ENCODE measurements at regions not wholly inside any gene's neighbourhood (a gene's known extent, or its start where the extent isn't known, plus 50 kb on each side); places are given as distances from the start of the nearest gene placed in this dataset.

- no peak for TF ChIP-seq TAF1 (IDR thresholded peaks at IDR 0.05; ENCODE audit: low read depth, low read length)
- TF ChIP-seq CEBPB (IDR thresholded peaks at IDR 0.05; ENCODE audit: low read depth, low read length) = no peak
- no peak for TF ChIP-seq RBBP5 (IDR thresholded peaks at IDR 0.05; ENCODE audit: borderline replicate concordance, low read depth, low read length)
- no peak for TF ChIP-seq YY1 (IDR thresholded peaks at IDR 0.05; ENCODE audit: low read depth, low read length)
- no peak for TF ChIP-seq NANOG (IDR thresholded peaks at IDR 0.05; ENCODE audit: insufficient read depth, low read depth, low read length, poor library complexity, severe bottlenecking)
- no peak for TF ChIP-seq BCL11A (IDR thresholded peaks at IDR 0.05; ENCODE audit: low read depth in 2 of 2, low read length in 2 of 2)
- TF ChIP-seq EZH2 (IDR thresholded peaks at IDR 0.05; ENCODE audit: low read depth, low read length, severe bottlenecking) = no peak
- TF ChIP-seq CHD2 (IDR thresholded peaks at IDR 0.05; ENCODE audit: low read length) = no peak
- TF ChIP-seq CBX5 (IDR thresholded peaks at IDR 0.05; ENCODE audit: low read depth, low read length) = no peak
- TF ChIP-seq SP1 (IDR thresholded peaks at IDR 0.05; ENCODE audit: low read depth, low read length) = no peak
- no peak for TF ChIP-seq SAP30 (IDR thresholded peaks at IDR 0.05; ENCODE audit: insufficient read depth, insufficient replicate concordance, low read length)
- no peak for TF ChIP-seq KDM1A (IDR thresholded peaks at IDR 0.05; ENCODE audit: borderline replicate concordance, low read length)
- TF ChIP-seq SIX5 (IDR thresholded peaks at IDR 0.05; ENCODE audit: low read depth, low read length) = no peak
- no peak for TF ChIP-seq CBX8 (IDR thresholded peaks at IDR 0.05; ENCODE audit: borderline replicate concordance, low read depth, low read length)
- no peak for TF ChIP-seq RXRA (IDR thresholded peaks at IDR 0.05; ENCODE audit: insufficient read depth, low read depth, low read length)
- TF ChIP-seq USF2 (IDR thresholded peaks at IDR 0.05; ENCODE audit: low read length) = no peak
These were observed 206.3 kb upstream of the NOL4 start (continued) for GRCh38 chr18:34431042-34431441.
